Fibroblast of mammary gland (primary cell): ENCODE measurements at regions not wholly inside any gene's neighbourhood (a gene's known extent, or its start where the extent isn't known, plus 50 kb on each side); places are given as distances from the start of the nearest gene placed in this dataset.

Experiments used
- DNase-seq: peaks from one replicate; pipeline ENCODE4 v3.0.0-alpha.2; 2010; ENCODE audit warnings: low read depth
- H3K4me3 ChIP-seq: 2 replicates; pipeline ENCODE4 v1.5.1; 2011; ENCODE audit warnings: low read depth, mild to moderate bottlenecking, low read length, moderate library complexity; ENCODE audit not compliant: control insufficient read depth
- TF ChIP-seq, protein P1 (sequence below): conservative IDR thresholded peaks from 2 replicates; pipeline ENCODE4 v1.5.1; 2011; ENCODE audit warnings: low read depth, low read length, inconsistent platforms; ENCODE audit not compliant: control insufficient read depth, insufficient read depth

DNA sequence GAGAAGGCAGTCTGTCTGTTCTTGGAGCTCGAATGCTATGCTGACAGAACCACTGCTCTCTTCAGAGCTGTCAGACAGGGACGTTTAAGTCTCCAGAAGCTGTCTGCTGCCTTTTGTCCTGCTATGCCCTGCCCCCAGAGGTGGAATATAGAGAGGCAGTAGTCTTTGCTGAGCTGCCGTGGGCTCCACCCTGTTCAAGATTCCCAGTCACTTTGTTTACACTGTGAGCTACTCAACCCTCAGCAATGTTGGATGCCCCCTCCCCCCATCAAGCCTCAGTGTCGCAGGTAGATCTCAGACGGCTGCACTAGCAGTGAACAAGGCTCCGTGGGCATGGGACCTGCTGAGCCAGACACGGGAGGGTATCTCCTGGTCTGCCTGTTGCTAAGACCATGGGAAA lies 344.2 kb downstream of the TMEM161B start:
- TF ChIP-seq, protein P1, sequence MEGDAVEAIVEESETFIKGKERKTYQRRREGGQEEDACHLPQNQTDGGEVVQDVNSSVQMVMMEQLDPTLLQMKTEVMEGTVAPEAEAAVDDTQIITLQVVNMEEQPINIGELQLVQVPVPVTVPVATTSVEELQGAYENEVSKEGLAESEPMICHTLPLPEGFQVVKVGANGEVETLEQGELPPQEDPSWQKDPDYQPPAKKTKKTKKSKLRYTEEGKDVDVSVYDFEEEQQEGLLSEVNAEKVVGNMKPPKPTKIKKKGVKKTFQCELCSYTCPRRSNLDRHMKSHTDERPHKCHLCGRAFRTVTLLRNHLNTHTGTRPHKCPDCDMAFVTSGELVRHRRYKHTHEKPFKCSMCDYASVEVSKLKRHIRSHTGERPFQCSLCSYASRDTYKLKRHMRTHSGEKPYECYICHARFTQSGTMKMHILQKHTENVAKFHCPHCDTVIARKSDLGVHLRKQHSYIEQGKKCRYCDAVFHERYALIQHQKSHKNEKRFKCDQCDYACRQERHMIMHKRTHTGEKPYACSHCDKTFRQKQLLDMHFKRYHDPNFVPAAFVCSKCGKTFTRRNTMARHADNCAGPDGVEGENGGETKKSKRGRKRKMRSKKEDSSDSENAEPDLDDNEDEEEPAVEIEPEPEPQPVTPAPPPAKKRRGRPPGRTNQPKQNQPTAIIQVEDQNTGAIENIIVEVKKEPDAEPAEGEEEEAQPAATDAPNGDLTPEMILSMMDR: no peak
- no peak overlapping the region for H3K4me3 ChIP-seq
- DNase-seq: no peak

DNA sequence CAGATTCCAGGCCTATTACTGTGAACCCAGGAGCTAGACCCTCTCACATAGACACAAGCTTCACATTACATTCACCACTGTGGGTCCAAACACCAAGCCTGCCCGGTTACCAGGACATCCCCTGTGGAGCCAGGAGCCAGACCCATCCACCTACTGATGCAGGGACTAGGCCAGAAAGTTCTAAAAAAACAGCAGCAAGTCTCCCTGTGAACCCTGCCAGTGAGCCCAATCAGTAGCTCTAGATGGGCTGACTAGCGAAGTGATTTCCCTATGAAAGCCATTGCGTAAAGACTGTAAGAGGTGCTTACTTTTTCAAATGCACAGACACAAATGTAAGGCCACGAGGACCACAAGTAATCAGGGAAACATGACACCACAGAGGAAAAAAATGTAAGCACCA lies 352.3 kb downstream of the TMEM161B start:
- H3K4me3 ChIP-seq: no peak overlapping the region
- TF ChIP-seq, protein P1: no peak
- DNase-seq: no peak

DNA sequence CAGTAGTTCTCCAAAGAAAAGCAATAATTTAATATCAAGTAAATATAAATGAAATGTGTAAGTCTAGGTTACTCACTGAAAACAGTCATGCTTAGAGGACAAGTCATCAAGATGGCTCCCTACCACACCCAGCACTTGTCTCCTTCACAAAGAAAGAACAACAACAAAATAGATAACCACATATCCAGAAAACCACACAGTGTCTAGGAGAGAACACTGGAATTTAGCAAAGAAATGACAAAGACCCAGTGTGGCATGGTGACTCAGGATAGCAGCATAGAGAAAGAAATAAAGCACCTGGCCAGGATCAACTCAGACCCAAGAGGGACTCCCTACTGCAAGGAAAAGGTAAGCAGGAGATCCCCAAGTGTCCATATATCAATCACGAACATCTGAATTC lies 356.2 kb downstream of the TMEM161B start:
- H3K4me3 ChIP-seq: no peak overlapping the region
- DNase-seq: no peak
- TF ChIP-seq, protein P1: no peak

DNA sequence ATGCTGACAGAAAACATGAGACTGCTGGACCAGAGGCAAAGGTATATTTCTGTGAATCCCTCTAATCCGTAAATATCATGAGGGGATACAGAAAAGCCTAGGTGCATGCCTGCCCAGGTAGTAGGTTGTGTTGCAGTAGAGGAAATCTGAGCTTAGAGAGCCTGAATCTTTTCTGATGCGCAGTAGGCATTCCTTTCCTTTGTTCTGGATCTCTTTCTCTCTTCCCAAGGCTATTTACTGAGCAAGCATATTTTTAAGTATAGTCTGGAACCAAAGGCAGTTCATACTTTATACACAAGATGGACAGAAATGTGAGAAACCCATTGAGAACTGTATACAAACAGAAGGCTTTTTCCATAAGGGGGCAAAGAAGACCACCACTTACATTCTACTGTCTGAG lies 359.3 kb downstream of the TMEM161B start:
- DNase-seq: no peak
- H3K4me3 ChIP-seq: no peak overlapping the region
- TF ChIP-seq, protein P1: no peak

DNA sequence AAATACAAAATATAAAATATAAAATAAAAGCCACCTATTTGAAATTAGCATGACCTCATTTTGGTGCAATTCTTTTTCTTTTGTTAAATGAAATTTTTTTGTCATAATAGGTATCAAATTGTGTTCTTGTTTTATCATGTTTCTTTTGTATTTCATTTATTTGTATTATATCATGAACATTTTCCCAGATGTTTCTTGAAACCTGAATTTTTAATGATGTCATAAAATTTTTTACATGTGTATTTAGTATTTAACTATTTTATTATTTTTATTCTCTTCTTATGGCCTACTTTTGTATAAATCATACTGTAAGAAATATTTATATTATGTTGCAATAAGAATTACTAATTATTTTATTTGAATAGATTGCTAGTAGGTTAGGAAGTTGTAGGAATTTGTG lies 361.7 kb downstream of the TMEM161B start:
- TF ChIP-seq, protein P1: no peak
- DNase-seq: no peak
- H3K4me3 ChIP-seq: no peak overlapping the region

DNA sequence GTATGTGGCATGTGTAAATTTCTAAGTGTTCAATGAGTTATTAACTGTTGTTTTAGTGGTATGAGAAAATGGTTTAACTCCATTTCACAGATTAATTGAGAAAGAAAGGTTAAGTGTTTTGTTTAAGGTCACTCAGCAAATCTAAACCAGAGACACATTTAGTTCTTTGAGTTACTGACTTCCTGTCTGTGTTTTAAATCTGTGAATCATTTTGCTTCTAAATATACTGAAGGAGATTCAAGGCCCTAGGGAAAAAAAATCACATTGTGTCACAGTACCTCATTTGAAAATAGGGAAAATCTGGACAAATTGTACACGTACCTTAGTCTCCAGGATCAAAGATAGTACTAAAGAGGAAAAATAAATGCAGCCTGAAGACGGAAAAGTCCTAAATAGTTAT lies 368.2 kb downstream of the TMEM161B start:
- no peak overlapping the region for H3K4me3 ChIP-seq
- peak; percentile 1 for DNase-seq
- TF ChIP-seq, protein P1: no peak

DNA sequence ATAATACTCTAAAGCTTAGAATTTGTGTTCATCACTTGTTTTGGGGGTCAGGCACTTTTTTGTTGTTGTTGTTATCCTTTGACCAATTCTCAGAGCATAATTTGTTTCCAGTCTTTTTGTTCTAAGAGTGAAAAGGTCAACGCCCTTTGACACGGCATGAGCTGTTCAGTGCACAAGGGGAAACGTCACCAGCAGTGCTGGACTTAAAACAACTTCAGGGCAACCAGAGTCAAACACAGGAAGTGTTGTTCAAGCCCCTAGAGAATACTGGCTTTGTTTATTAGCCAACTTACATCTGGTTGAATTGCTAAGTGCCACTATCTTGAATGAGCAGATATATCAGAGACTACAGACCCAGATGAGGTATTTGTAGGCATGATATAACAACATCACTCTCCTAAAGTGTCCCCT lies 368.9 kb downstream of the TMEM161B start:
- TF ChIP-seq, protein P1: no peak
- H3K4me3 ChIP-seq: no peak overlapping the region
- peak; percentile 42 for DNase-seq
